Brain microvascular endothelial cell (primary cell): ENCODE measurements at regions not wholly inside any gene's neighbourhood (a gene's known extent, or its start where the extent isn't known, plus 50 kb on each side); places are given as distances from the start of the nearest gene placed in this dataset.

Experiments
- DNase-seq: peaks from one replicate; pipeline ENCODE4 v3.0.0-alpha.2; 2020
- H3K27ac ChIP-seq: fragments of 250-450 bp; sonication (Bioruptor Pico); 2 replicates; pipeline ENCODE4 v1.5.1; 2020; ENCODE audit warnings: mild to moderate bottlenecking, moderate library complexity
- H3K27me3 ChIP-seq: fragments of 250-450 bp; sonication (Bioruptor Pico); replicated peaks from 2 replicates; pipeline ENCODE4 v1.5.1; 2020; ENCODE audit warnings: mild to moderate bottlenecking
- H3K36me3 ChIP-seq: fragments of 250-450 bp; sonication (Bioruptor Pico); replicated peaks from 2 replicates; pipeline ENCODE4 v1.5.1; 2020; ENCODE audit warnings: mild to moderate bottlenecking
- H3K4me3 ChIP-seq: 2 replicates; pipeline ENCODE4 v1.5.1; 2011; ENCODE audit warnings: low read depth, mild to moderate bottlenecking, control low read depth, low read length, moderate library complexity
- in situ Hi-C: cut with HindIII; loops from 2 replicates; pipeline ENCODE4 v1.10.0; 2017; ENCODE audit warnings: low sequenced_read_pairs, low pct_ligation_motif_present
- TF ChIP-seq, protein P1 (sequence below): IDR thresholded peaks from 2 replicates; pipeline ENCODE4 v1.5.1; 2011; ENCODE audit warnings: low read depth, mild to moderate bottlenecking, moderate library complexity, low read length, control low read depth, inconsistent platforms; ENCODE audit errors: missing control alignments

DNA sequence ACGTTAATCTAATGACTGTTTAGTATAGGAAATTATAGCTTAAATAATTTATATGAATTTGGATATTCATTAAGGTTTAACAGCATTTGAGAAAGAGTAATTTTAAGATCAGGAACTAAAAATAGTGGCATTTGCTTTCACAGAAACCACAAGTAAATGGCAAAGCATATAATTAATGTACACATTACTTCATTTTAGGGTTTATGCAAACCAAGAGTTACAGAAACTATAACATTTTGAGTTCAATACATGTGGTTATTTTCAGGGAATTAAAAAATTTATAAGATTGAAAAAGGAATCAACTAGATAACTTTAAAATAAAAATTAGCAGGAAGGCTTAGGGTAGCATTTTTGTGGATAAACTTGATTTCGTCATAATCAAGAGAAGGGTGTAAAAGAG lies 151.7 kb upstream of the MIR17HG start:
- Histone ChIP-seq H3K27ac (no peak overlapping the region), H3K27me3 (no peaks in the 10 kb centered on the region), H3K4me3 (no peak overlapping the region), H3K36me3 (no peaks in the 10 kb centered on the region)
- no peak for DNase-seq
- in situ Hi-C loops: no loop called here
- TF ChIP-seq, protein P1, sequence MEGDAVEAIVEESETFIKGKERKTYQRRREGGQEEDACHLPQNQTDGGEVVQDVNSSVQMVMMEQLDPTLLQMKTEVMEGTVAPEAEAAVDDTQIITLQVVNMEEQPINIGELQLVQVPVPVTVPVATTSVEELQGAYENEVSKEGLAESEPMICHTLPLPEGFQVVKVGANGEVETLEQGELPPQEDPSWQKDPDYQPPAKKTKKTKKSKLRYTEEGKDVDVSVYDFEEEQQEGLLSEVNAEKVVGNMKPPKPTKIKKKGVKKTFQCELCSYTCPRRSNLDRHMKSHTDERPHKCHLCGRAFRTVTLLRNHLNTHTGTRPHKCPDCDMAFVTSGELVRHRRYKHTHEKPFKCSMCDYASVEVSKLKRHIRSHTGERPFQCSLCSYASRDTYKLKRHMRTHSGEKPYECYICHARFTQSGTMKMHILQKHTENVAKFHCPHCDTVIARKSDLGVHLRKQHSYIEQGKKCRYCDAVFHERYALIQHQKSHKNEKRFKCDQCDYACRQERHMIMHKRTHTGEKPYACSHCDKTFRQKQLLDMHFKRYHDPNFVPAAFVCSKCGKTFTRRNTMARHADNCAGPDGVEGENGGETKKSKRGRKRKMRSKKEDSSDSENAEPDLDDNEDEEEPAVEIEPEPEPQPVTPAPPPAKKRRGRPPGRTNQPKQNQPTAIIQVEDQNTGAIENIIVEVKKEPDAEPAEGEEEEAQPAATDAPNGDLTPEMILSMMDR: no peak

DNA sequence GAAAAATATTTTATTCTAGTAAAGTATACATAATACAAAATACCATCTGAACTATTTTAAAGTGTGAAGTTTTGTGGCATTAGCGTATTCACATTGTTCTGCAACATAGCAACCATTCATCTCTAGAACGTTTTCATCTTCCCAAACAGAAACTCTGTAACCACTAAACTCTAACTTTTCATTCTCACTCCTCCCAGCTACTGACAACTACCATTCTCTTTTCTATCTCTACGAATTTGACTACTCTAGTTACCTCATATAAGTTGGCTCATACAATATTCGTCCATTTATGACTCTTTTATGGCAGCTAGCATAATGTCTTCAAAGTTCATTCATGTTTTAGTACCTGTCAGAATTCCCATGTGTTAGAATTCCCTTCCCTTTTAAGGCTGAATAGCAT lies 150.5 kb upstream of the MIR17HG start:
- Histone ChIP-seq H3K4me3 (no peak overlapping the region), H3K27ac (no peak overlapping the region), H3K36me3 (no peaks in the 10 kb centered on the region), H3K27me3 (no peaks in the 10 kb centered on the region)
- in situ Hi-C loops: no loop called here
- TF ChIP-seq, protein P1: no peak
- no peak for DNase-seq

DNA sequence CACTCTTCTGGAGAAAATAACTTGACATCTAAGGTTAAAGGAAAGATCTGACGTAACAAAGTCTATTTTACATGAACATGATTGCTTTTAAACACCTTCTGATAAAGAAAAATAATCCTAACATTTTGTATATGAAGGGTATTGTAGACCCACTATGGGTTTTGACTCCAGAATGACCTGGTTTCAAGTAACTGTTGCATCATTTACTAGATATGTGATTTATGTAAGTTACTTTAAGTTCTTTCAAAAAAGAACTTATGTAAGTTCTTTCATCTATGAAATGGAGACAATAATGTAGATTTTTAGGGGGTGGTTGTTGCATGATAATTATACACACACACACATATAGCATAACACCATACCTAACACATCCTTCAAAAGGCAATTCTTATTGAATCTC lies 147.6 kb upstream of the MIR17HG start:
- no peak overlapping the region for H3K27ac ChIP-seq
- TF ChIP-seq, protein P1: no peak
- H3K4me3 ChIP-seq: no peak overlapping the region
- in situ Hi-C loops: no loop called here
- no peak for DNase-seq
- H3K27me3 ChIP-seq: no peaks in the 10 kb centered on the region
- H3K36me3 ChIP-seq: no peaks in the 10 kb centered on the region

DNA sequence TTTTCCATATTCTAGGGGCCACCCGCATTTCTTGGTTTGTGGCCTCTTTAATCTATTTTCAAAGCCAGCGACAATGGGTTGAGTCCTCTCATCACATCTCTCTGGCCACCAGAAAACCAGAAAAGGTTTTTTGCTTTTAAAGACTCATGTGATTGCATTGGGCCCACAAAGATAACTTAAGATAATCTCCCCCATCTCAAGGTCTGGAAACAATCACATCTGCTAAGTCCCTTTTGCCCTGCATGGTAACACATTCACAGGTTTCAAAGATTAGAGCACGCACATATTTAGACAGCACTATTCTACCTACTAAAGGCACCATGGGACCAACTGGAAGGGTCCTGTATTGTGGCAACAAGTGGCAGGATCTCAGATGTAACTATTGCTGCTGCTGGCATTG lies 147.0 kb upstream of the MIR17HG start:
- TF ChIP-seq, protein P1: no peak
- H3K36me3 ChIP-seq: no peaks in the 10 kb centered on the region
- H3K27me3 ChIP-seq: no peaks in the 10 kb centered on the region
- no peak for DNase-seq
- no peak overlapping the region for H3K27ac ChIP-seq
- in situ Hi-C loops: no loop called here
- H3K4me3 ChIP-seq: no peak overlapping the region

DNA sequence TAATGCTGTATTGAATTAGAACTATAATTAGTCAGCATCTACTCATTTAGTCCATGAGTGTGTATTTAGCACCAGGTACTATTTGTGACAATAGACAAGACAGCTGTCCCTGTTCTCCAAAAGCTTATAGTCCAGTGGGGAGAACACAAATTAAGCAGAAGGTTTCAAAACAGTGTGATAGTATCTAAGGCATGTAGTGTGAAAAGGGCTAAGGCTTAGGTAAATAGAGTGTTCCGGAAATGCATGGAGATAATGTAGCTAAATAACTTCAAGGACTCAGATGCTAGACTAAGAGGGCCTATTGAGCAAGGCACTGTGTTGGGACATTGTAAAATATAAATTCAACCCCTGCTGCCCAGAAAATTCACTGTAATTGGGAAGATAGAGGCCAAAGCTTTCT lies 144.1 kb upstream of the MIR17HG start:
- TF ChIP-seq, protein P1: no peak
- Histone ChIP-seq H3K36me3 (no peaks in the 10 kb centered on the region), H3K4me3 (no peak overlapping the region), H3K27me3 (no peaks in the 10 kb centered on the region), H3K27ac (no peak overlapping the region)
- in situ Hi-C loops: no loop called here
- DNase-seq: no peak

DNA sequence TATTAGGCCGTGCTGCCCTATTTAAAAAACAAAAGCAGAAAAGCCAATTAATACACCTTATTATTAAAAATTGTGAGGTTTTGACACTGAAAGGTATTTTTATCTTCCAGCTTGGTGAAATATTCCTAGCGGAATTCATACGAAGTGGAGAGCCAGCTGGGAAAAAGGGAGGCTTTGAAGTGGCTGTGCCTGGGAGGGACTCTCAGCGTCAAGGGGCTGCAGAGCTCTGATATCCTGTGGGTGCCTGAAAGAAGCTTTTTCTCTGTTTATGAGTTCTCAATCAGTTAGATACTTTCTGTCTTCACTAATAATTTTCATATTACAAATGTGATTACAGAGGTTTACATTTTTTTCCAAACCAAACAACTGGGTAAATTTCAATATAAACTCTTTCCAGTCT lies 140.2 kb upstream of the MIR17HG start:
- Histone ChIP-seq H3K4me3 (no peak overlapping the region), H3K36me3 (no peaks in the 10 kb centered on the region), H3K27me3 (no peaks in the 10 kb centered on the region), H3K27ac (no peak overlapping the region)
- in situ Hi-C loops: no loop called here
- TF ChIP-seq, protein P1: no peak
- DNase-seq: no peak
